ENCODE measurements at regions not wholly inside any gene's neighbourhood (a gene's known extent, or its start where the extent isn't known, plus 50 kb on each side); places are given as distances from the start of the nearest gene placed in this dataset.
"Not testable (repeated sequence)": the region's sequence is repeated elsewhere in the genome, so short reads cannot be mapped to it uniquely, and the experiment has no call there.

DNA sequence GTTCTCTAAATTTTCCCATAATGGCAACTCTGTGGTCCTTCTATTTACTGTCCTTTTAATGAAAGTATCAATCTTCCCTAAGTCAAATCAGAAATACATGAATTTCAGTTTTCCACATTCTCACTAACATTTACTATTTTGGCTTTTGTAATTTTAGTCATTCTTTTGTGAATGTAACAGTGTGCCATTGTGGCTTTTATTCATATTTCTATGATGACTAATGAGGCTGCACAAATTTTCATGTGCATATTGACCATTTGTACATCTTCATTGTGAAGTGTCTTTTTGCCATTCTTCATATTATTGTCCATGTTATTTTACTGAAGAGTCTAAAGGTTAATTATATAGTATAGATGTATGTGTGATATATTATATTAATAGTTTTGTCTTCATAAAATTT is 431.0 kb upstream of the BRINP3 start:
- TF ChIP-seq, protein P1, sequence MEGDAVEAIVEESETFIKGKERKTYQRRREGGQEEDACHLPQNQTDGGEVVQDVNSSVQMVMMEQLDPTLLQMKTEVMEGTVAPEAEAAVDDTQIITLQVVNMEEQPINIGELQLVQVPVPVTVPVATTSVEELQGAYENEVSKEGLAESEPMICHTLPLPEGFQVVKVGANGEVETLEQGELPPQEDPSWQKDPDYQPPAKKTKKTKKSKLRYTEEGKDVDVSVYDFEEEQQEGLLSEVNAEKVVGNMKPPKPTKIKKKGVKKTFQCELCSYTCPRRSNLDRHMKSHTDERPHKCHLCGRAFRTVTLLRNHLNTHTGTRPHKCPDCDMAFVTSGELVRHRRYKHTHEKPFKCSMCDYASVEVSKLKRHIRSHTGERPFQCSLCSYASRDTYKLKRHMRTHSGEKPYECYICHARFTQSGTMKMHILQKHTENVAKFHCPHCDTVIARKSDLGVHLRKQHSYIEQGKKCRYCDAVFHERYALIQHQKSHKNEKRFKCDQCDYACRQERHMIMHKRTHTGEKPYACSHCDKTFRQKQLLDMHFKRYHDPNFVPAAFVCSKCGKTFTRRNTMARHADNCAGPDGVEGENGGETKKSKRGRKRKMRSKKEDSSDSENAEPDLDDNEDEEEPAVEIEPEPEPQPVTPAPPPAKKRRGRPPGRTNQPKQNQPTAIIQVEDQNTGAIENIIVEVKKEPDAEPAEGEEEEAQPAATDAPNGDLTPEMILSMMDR (conservative IDR thresholded peaks at IDR 0.05; ENCODE audit: low read depth, low read length), result no peak
- DNase-seq (ENCODE audit: low read depth), result no peak
- no peak overlapping the region for H3K4me3 ChIP-seq (ENCODE audit: low read length)

DNA sequence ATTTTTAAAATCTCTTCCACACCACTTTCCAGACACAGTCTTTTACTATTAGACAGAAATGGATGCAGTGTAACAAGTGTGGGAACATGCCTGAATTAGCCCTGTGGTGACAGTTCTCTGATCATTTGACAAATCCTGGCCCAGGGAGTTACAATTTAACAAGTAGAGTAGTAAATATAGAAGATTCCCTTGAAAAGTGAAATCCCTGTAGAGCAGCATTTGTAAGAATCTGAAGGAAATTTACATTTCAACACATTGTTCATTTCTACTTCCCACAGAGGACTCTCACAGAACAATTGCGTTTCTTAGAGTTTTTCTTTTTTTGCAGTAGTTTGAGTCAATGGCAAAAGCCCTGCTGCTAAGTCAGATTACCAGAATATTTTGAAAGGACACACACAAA is 458.3 kb upstream of the BRINP3 start:
- TF ChIP-seq, protein P1 (conservative IDR thresholded peaks at IDR 0.05; ENCODE audit: low read depth, low read length), result no peak
- no peak overlapping the region for H3K4me3 ChIP-seq (ENCODE audit: low read length)
- DNase-seq (ENCODE audit: low read depth), result no peak

DNA sequence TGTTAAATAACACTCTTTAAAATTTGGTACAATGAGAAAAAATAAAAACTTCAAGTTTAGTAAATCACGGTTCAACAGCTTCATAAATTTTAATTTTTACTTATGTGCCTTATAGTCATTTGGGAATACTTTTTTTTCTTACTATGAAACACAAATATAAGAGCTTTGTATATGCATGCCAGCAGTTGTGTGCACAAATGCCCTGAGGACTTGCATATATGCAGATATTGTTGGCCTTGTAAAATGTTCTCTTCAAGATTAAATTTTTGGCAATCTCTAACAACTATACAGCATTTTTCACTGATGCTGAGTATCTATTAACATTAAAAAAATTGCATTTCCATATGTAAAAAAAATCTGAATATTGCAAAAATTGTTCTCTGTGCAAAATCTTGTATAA is 458.7 kb upstream of the BRINP3 start:
- H3K4me3 ChIP-seq (ENCODE audit: low read length), result no peak overlapping the region
- TF ChIP-seq, protein P1 (conservative IDR thresholded peaks at IDR 0.05; ENCODE audit: low read depth, low read length), result no peak
- no peak for DNase-seq (ENCODE audit: low read depth)

DNA sequence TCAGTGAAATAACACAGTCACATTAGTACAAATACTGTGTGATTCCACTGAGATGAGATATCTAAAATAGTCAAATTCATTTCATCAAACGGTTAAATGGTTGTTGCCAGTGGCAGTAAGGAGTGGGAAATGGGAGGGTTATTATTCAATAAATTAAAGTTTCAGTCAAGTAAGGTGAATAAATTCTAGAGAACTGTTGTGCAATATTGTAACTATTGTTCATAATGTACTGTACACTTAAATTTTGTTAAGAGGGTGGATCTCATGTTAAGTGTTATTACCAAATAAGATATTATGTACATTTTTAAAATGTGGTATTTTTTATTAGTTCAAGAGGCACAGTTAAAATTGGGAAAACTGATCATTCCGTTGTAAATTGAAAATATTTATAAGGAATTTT is 463.3 kb upstream of the BRINP3 start:
- no peak overlapping the region for H3K4me3 ChIP-seq (ENCODE audit: low read length)
- TF ChIP-seq, protein P1 (conservative IDR thresholded peaks at IDR 0.05; ENCODE audit: low read depth, low read length), result no peak
- no peak for DNase-seq (ENCODE audit: low read depth)

DNA sequence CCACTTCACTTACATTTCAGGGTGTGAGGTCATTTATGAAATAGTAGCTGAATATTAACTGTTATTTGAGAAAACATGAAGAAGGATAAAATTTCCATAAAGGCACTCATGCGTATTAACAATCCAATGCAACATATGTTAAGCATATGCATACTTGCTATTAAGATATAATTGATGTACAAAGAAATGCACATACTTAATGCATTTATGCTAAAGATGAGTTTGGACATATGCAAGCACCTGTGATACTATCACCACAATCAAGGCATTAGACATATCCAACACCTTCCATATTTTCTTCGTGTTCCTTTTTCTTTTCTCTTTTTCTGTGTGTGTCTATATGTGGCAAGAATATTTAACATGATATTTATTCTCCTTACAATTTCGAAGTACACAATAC is 464.8 kb upstream of the BRINP3 start:
- no peak overlapping the region for H3K4me3 ChIP-seq (ENCODE audit: low read length)
- DNase-seq (ENCODE audit: low read depth), result no peak
- TF ChIP-seq, protein P1 (conservative IDR thresholded peaks at IDR 0.05; ENCODE audit: low read depth, low read length), result no peak

DNA sequence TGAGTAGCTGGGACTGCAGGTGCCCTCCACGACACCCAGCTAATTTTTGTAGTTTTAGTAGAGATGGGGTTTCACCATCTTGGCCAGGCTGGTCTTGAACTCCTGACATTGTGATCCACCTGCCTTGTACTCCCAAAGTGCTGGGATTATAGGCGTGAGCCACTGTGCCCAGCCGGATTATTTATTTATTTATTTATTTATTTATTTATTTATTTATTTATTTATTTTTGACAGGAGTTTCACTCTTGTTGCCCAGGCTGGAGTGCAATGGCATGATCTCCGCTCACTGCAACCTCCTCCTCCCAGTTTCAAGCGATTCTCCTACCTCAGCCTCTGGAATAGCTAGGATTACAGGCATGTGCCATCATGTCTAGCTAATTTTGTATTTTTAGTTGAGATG is 466.1 kb upstream of the BRINP3 start:
- not testable (repeated sequence) for DNase-seq (ENCODE audit: low read depth); H3K4me3 ChIP-seq (ENCODE audit: low read length)

DNA sequence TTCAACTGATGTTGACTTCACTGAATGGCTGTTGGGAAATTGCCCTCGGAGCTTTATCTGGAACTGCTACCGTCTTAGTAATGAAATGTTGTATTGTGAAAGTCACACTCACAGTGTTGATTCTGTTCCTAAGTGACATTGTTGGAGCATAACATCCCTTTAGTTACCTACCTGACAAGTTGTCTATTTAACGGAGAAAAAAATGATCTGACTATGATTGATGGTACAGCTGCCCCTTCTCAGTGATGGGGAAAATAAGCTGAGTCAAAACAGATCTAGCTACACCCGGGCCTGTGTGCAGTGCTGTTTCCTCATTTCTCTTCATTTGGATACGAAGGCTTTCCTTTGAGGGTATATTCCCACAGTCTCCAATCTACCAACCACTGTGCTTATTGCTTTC is 472.3 kb upstream of the BRINP3 start:
- TF ChIP-seq, protein P1 (conservative IDR thresholded peaks at IDR 0.05; ENCODE audit: low read depth, low read length), result no peak
- no peak for DNase-seq (ENCODE audit: low read depth)

DNA sequence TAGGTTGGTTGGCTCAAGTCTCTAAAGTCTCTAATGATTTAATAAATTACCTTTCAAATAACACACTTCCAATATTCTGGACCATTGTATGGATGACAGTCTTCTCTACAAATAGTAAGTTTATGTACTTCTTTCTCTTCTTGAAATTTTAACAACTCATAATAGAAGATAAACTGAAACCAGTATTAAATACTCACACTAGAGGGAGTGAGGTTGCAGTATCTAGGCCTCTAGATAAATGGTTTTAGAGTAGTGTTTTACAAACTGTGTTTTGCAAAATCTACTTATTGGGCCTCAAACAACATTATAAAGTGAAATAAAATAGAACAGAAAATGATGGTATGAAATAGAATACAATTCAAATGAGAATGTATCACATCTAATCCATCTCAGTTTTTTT is 479.9 kb upstream of the BRINP3 start:
- no peak for DNase-seq (ENCODE audit: low read depth)
- no peak overlapping the region for H3K4me3 ChIP-seq (ENCODE audit: low read length)
- TF ChIP-seq, protein P1 (conservative IDR thresholded peaks at IDR 0.05; ENCODE audit: low read depth, low read length), result peak; percentile 13

More for the DNA sequence above, 472.3 kb upstream of the BRINP3 start:
- H3K4me3 ChIP-seq (ENCODE audit: low read length), result no peak overlapping the region
